Neural cell (in vitro differentiated cells): ENCODE measurements at regions not wholly inside any gene's neighbourhood (a gene's known extent, or its start where the extent isn't known, plus 50 kb on each side); places are given as distances from the start of the nearest gene placed in this dataset.

Experiments used
- CTCF ChIP-seq: fragments of 450-650 bp; IDR thresholded peaks from 2 replicates; pipeline ENCODE4 v1.5.1; 2014; ENCODE audit warnings: antibody characterized with exemption, mild to moderate bottlenecking, moderate library complexity; ENCODE audit not compliant: poor library complexity, severe bottlenecking
- EP300 ChIP-seq: fragments of 450-650 bp; conservative IDR thresholded peaks from 2 replicates; pipeline ENCODE4 v1.6.1; 2014; ENCODE audit warnings: antibody characterized with exemption, mild to moderate bottlenecking, moderate library complexity; ENCODE audit not compliant: poor library complexity, severe bottlenecking
- EZH2 ChIP-seq: fragments of 200-600, 300-800 bp; shearing (Covaris generic), sonication (generic); IDR thresholded peaks from 2 replicates; pipeline ENCODE4 v1.6.1; 2014; ENCODE audit warnings: antibody characterized with exemption, low read length, borderline replicate concordance, mild to moderate bottlenecking; ENCODE audit not compliant: insufficient read depth, poor library complexity, severe bottlenecking
- MXI1 ChIP-seq: fragments of 450-650 bp; conservative IDR thresholded peaks from 2 replicates; pipeline ENCODE4 v1.6.1; 2014; ENCODE audit warnings: antibody characterized with exemption, mild to moderate bottlenecking; ENCODE audit not compliant: poor library complexity, severe bottlenecking
- POLR2AphosphoS5 ChIP-seq: IDR thresholded peaks from 2 replicates; pipeline ENCODE4 v1.6.1; 2012
- RAD21 ChIP-seq: fragments of 450-650 bp; conservative IDR thresholded peaks from 2 replicates; pipeline ENCODE4 v1.6.1; 2014; ENCODE audit warnings: antibody characterized with exemption, mild to moderate bottlenecking, moderate library complexity

GRCh38 chr4:59848457-59848856 is 1351.7 kb upstream of the ADGRL3 start:
- no peak for TF ChIP-seq CTCF
- TF ChIP-seq EP300 = no peak
- no peak for TF ChIP-seq RAD21
- TF ChIP-seq EZH2 = no peak
- no peak for TF ChIP-seq MXI1
- no peak for TF ChIP-seq POLR2AphosphoS5
